Gastroesophageal sphincter (tissue), 3 donors: ENCODE measurements at regions not wholly inside any gene's neighbourhood (a gene's known extent, or its start where the extent isn't known, plus 50 kb on each side); places are given as distances from the start of the nearest gene placed in this dataset.
"Not testable (repeated sequence)": the region's sequence is repeated elsewhere in the genome, so short reads cannot be mapped to it uniquely, and the experiment has no call there.

ENCODE experiments used
- CTCF ChIP-seq, 4 experiments: fragments of 200-600 bp in 2 of 4; fragments of 450-650 bp in 2 of 4; sonication (generic) in 1 of 4; IDR thresholded peaks; one replicate each; pipeline ENCODE4 v1.5.1; 2017 to 2019; ENCODE audit warnings: antibody characterized with exemption in 4 of 4, mild to moderate bottlenecking in 2 of 4, moderate library complexity in 2 of 4
- POLR2AphosphoS5 ChIP-seq: sonication (generic); formaldehyde crosslinking; IDR thresholded peaks from one replicate; pipeline ENCODE4 v1.6.1; 2017; ENCODE audit warnings: antibody characterized with exemption

DNA sequence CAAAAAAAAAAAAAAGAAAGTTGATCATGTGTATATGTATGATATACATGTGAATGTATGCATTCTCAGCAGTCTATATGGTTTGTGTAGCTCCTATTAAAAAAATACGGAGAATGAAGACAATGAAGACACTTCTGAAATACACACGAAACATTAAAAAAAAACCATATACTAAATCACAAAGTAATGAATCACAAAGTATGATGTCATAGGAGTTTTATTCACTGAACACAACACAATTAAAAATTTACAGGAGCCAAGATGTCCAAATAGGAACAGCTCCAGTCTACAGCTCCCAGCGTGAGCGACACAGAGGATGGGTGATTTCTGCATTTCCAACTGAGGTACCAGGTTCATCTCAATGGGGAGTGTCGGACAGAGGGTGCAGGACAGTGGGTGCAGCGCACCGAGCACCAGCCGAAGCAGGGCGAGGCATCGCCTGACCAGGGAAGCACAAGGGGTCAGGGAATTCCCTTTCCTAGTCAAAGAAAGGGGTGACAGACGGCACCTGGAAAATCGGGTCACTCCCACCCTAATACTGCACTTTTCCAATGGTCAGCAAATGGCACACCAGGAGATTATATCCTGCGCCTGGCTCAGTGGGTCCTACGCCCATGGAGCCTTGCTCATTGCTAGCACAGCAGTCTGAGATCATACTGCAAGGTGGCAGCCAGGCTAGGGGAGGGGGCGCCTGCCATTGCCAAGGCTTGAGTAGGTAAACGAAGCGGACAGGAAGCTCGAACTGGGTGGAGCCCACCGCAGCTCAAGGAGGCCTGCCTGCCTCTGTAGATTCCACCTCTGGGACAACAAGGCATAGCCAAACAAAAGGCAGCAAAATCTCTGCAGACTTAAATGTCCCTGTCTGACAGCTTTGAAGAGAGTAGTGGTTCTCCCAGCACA is 53.9 kb upstream of the TUSC1 start:
- not testable (repeated sequence) for TF ChIP-seq POLR2AphosphoS5; CTCF (IDR thresholded peaks at IDR 0.05)
